Myocyte (in vitro differentiated cells): ENCODE measurements at regions not wholly inside any gene's neighbourhood (a gene's known extent, or its start where the extent isn't known, plus 50 kb on each side); places are given as distances from the start of the nearest gene placed in this dataset.

Experiments
- DNase-seq: peaks from one replicate; pipeline ENCODE4 v3.0.0-alpha.2; 2012; ENCODE audit warnings: low read depth

GRCh38 chr18:73861771-73862170 is 285.9 kb downstream of the FBXO15 start:
- no peak for DNase-seq

GRCh38 chr18:73859837-73860397 is 287.7 kb downstream of the FBXO15 start:
- DNase-seq: no peak

GRCh38 chr18:73852789-73853549 is 294.7 kb downstream of the FBXO15 start:
- no peak for DNase-seq

- no peak for DNase-seq
These were observed 296.9 kb downstream of the FBXO15 start for GRCh38 chr18:73850782-73851181.

GRCh38 chr18:73848656-73849055 is 299.0 kb downstream of the FBXO15 start:
- DNase-seq: no peak

- DNase-seq: no peak
These were observed 304.2 kb downstream of the FBXO15 start for GRCh38 chr18:73843455-73843854.

GRCh38 chr18:73842795-73843394 is 304.7 kb downstream of the FBXO15 start:
- DNase-seq: peak; percentile 21

DNA sequence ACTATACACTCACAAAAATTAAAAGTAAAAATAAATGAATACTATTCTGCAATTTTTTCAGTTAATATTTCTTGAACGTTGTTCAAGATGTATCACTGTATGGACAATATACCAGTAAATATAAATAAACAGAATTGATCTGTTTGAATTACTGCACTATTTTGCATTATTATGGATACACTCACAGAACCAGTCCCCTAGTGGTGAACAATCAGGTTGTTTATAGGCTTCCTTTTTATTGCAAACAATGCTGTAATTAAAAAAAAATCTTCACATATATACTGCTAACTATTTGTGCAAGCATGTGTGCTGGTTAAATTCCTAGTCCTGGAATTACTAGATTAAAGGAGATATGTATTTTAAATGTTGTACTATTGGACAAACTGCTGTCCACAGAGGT is 306.0 kb downstream of the FBXO15 start:
- DNase-seq: no peak

- no peak for DNase-seq
These were observed 307.2 kb downstream of the FBXO15 start for GRCh38 chr18:73840319-73840945.

- DNase-seq: no peak
These were observed 308.2 kb downstream of the FBXO15 start for GRCh38 chr18:73839441-73839840.

- DNase-seq: no peak
These were observed 309.5 kb downstream of the FBXO15 start for GRCh38 chr18:73838107-73838506.

GRCh38 chr18:73835656-73836364 is 311.8 kb downstream of the FBXO15 start:
- no peak for DNase-seq

GRCh38 chr18:73835039-73835438 is 312.6 kb downstream of the FBXO15 start:
- no peak for DNase-seq

DNA sequence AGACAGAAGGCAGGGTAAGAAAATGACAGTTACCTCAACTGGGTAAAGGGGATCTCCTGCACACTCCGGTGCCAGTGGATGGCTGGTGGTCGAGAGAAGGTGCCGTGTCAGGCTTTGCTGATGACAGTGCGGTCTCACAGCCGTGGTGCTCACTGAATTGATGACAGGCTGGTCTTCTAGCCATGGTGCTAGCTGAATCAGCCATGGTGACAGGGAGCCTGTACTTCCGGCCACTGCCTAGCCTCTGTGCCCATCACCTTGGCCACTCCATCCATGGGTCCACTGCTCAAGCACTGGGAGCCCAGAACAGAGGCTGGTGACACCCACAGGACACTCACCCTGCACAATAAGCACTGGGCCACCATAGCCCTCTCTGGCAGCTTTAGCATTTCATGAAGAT is 315.9 kb downstream of the FBXO15 start:
- no peak for DNase-seq

- DNase-seq: no peak
These were observed 318.5 kb downstream of the FBXO15 start for GRCh38 chr18:73829146-73829545.

DNA sequence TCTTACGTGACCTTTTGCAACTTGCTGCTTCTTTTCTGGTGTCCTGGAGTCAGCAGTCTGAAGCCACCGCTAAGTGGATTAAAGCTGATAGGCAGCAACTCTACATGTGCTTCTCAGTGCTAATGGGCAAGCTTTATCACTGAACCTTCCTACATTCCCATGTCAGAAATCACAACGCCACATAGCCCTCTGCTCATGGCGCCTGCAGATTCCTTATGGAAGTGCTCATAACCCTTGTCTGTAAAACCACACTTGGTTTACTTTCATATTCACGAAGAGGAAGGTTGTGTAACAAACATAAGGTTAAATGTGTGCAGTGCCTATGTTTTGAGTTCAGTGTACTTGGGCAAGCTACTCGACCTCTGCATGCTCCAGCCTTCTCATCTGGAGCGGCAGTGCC is 319.8 kb downstream of the FBXO15 start:
- DNase-seq: no peak

DNA sequence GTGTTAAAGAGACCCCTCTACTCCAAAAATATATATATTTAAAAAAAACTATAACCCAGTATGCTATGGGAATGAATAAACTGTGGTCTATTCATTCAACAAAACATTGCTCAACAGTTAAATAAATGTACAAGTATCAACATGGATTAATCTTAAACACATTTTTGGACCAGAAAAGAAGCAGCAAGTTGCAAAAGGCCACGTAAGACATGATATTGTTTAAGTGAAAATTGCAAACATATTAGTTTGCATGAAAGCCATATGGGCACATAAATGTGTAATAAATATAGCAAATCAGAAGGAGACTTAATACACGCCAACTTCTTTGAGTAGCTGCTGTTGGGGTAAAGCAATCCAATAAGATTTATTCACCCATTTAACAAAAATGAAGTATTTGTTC is 321.5 kb downstream of the FBXO15 start:
- DNase-seq: no peak

DNA sequence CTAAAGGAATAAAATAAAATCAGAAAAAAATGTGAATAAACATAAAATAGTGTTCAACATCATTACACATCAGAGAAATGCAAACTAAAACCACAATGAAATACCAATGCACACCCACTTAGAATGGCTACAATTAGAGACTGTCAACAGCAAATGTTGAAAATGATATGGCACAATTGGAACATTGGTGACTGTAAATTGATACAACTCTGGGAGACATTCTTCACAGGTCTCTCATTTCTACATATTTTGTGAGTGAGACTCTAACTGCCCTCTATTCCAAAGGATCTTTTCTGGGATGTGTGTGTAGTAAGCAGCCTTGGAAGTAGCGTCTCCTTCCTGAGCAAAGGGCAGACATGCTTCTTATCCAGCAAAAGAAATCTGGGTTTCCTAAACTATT is 323.0 kb downstream of the FBXO15 start:
- no peak for DNase-seq

DNA sequence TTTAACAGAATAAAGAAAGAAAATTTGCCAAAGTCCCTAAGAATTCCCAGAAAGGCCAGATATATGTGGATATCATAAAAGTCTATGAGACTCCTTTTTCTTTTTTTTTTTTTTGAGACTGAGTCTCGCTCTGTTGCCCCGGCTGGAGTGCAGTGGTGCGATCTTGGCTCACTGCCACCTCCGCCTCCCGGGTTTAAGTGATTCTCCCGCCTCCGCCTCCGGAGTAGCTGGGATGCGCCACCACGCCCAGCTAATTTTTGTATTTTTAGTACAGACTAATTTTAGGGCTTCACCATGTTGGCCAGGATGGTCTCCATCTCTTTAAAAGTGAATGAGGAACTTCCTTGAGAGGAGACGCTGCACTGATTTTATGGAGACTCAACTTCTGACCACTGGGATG is 335.2 kb downstream of the FBXO15 start:
- no peak for DNase-seq

GRCh38 chr18:73807551-73808192 is 340.0 kb downstream of the FBXO15 start:
- no peak for DNase-seq

DNA sequence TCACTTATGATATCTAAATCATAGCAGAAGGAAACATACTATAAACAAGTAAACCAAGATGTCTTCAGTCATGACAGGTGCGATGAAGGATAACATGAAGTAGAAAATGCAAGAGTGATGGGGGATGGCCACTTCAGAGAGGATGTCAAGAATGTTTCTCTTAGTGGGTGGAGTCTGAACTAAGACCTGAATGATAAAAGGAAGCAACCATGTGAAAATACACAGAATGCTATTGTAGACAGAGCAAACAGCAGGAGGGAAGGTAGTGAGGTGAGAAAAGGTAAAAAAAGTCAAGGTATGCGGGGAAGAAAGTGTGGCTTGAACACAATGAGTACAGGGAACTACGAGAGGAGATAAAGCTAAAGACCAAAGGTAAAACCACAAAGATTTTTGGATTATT is 341.6 kb downstream of the FBXO15 start:
- DNase-seq: no peak
